Right forelimb (tissue), 1 donor: ENCODE measurements at regions not wholly inside any gene's neighbourhood (a gene's known extent, or its start where the extent isn't known, plus 50 kb on each side); places are given as distances from the start of the nearest gene placed in this dataset.

ENCODE experiments used
- DNase-seq: peaks from one replicate; pipeline ENCODE4 v3.0.0-alpha.2; 2018

- DNase-seq: no peak
Observed at GRCh38 chr2:191565120-191565519, 112.8 kb upstream of the NABP1 start.

- no peak for DNase-seq
Observed at GRCh38 chr2:191565647-191566198, 112.2 kb upstream of the NABP1 start.

GRCh38 chr2:191566344-191566743 lies 111.6 kb upstream of the NABP1 start:
- peak; percentile 54 for DNase-seq

GRCh38 chr2:191567206-191567605 lies 110.7 kb upstream of the NABP1 start:
- no peak for DNase-seq

GRCh38 chr2:191569025-191569424 lies 108.9 kb upstream of the NABP1 start:
- DNase-seq: no peak

- no peak for DNase-seq
Observed at GRCh38 chr2:191571163-191571769, 106.7 kb upstream of the NABP1 start.

GRCh38 chr2:191572319-191572718 lies 105.6 kb upstream of the NABP1 start:
- DNase-seq: no peak

GRCh38 chr2:191573216-191573615 lies 104.7 kb upstream of the NABP1 start:
- no peak for DNase-seq

GRCh38 chr2:191574232-191574631 lies 103.7 kb upstream of the NABP1 start:
- no peak for DNase-seq

- no peak for DNase-seq
Observed at GRCh38 chr2:191577605-191578004, 100.3 kb upstream of the NABP1 start.

GRCh38 chr2:191578031-191578430 lies 99.9 kb upstream of the NABP1 start:
- DNase-seq: no peak

- no peak for DNase-seq
Observed at GRCh38 chr2:191580581-191580980, 97.4 kb upstream of the NABP1 start.

GRCh38 chr2:191581003-191581402 lies 96.9 kb upstream of the NABP1 start:
- DNase-seq: no peak

- no peak for DNase-seq
Observed at GRCh38 chr2:191582355-191582754, 95.6 kb upstream of the NABP1 start.

GRCh38 chr2:191591025-191591424 lies 86.9 kb upstream of the NABP1 start:
- no peak for DNase-seq

GRCh38 chr2:191593622-191594385 lies 84.1 kb upstream of the NABP1 start:
- DNase-seq: no peak

- DNase-seq: no peak
Observed at GRCh38 chr2:191597186-191597751, 80.7 kb upstream of the NABP1 start.

- no peak for DNase-seq
Observed at GRCh38 chr2:191598296-191598695, 79.6 kb upstream of the NABP1 start.

GRCh38 chr2:191601060-191601459 lies 76.9 kb upstream of the NABP1 start:
- no peak for DNase-seq

GRCh38 chr2:191604154-191604553 lies 73.8 kb upstream of the NABP1 start:
- DNase-seq: no peak

GRCh38 chr2:191607096-191607495 lies 70.8 kb upstream of the NABP1 start:
- DNase-seq: no peak

GRCh38 chr2:191610756-191611155 lies 67.2 kb upstream of the NABP1 start:
- no peak for DNase-seq

- no peak for DNase-seq
Observed at GRCh38 chr2:191611614-191612013, 66.3 kb upstream of the NABP1 start.

GRCh38 chr2:191612496-191612895 lies 65.4 kb upstream of the NABP1 start:
- no peak for DNase-seq
